GM19438 (cell line): ENCODE measurements at regions not wholly inside any gene's neighbourhood (a gene's known extent, or its start where the extent isn't known, plus 50 kb on each side); places are given as distances from the start of the nearest gene placed in this dataset.
"Not testable (repeated sequence)": the region's sequence is repeated elsewhere in the genome, so short reads cannot be mapped to it uniquely, and the experiment has no call there.

ENCODE experiments used
- ATAC-seq: cut with Tn5 transposase; IDR thresholded peaks from one replicate; pipeline ENCODE4 v1.9.1; 2021; ENCODE audit warnings: low read depth; ENCODE audit not compliant: unreplicated experiment

DNA sequence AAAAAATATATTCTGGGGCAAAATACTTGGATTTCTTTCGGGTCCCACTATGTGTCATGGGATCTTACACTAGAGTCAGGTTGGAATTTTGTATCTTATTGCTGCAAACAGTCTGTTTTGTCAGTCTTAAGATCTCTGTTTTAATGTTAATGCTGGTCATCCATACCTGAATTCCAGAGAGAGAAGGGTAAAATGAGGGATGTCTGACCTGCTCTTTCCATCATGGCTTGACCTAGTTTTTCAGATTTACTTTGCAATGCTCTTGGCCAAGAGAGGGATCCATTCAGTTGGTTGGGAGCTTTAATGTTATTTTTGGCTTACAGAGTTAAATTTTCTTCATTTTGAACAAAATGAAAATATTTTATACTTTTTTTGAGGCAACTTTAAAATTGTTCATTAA, 117.2 kb downstream of the CASP12 start:
- ATAC-seq, result no peak

DNA sequence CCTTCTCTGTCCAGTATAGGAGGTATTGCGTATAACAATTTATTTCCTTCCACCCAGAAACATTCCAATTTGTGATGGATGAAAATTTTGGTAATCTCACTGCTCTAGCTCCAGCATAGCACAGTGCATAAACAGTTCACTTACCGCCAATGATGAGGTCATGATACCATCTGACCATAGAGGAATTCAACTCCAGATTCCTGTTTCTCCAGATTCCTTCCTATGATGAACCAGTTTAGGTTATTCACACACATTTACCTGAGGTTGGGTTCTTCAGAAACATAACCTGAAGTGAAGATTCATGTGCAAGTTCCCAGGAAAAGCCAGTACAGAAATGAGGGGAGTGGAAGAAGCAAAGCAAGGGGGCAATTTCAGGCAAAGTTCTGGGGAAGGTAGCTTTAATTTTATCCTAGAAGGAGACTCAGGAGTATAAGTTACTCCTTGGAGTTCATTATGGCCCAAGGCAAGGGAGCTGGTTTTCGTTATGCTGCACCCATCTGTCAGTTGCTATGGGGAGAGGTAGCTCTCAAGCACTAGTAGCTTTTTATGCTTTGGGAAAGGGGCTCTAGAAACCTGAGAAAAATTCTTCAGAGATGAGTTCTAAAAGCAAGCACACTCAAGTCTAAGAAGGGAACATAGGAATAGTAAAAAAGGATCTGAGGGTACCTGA, 121.6 kb downstream of the CASP12 start:
- no peak for ATAC-seq

DNA sequence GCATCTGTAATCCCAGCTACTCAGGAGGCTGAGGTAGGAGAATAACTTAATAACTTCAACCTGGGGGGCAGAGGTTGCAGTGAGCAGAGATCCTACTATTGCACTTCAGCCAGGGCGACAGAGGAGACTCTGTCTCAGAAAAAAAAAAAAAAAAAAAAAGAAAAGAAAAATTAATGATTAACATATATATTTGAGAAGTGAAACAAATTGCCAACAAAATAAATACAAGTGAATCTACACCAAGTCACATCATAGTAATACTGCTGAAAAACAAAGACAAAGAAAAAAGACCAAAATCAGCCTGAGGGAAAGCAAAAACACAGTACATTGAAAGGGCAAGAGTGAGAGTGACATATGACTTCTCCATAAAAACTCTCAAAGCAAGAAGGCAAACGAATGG, 123.7 kb downstream of the CASP12 start:
- no peak for ATAC-seq

DNA sequence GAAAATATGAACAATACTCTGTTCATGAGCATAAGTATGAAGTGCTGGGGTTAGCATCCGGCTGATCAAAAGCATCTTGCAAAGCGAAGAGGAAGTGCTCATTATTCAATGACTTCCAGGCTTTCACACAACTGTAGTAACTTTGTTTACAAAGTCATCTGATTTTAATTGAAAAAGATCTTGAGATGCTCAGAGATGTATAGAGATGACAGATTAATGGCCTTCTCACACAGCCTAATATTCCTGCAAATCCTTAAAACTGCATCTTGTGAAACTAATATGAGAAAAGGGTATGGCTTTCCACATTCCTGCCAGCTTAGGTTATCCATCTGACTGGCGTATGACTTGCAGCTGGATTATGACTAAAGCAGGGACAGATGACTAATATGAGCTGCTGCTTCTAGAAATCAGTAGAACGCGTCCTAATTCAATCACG, 125.4 kb downstream of the CASP12 start:
- no peak for ATAC-seq

DNA sequence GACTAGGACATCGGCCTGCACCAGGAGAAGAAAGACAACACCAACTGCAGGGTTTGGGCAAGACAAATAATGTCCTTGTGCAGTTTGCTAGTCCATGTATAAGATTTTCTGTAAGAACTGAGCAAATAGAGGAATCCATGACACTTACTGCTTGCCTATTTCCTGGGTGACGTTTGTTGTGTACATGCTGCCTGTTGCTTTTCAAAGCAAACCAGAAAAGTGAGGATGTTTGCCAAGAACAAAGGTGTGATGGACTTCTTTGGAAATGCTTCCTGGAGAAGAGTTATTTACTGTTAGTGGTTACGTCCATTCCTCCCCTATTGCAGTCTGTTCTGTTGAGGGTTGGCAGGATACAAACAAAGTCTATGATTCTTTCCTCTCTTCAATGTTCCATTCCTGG, 126.5 kb downstream of the CASP12 start:
- ATAC-seq, result no peak

DNA sequence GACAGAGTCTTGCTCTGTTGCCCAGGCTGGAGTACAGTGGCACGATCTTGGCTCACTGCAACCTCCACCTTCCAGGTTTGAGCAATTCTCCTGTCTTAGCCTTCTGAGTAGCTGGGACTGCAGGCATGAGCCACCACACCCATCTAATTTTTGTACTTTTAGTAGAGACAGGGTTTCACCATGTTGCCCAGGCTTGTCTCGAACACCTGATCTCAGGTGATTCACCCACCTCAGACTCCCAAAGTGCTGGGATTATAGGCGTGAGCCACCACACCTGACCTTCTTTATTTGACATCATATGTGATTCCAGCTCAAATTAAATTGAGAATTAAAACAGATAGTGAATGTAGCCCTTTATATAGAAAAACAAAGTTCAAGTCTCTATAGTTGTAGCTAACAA, 127.2 kb downstream of the CASP12 start:
- ATAC-seq, result not testable (repeated sequence)

- ATAC-seq, result no peak
Observed at GRCh38 chr11:104765401-104766095, 132.7 kb downstream of the CASP12 start.

- ATAC-seq, result no peak
Observed at GRCh38 chr11:104764710-104765045, 133.6 kb downstream of the CASP12 start.

- ATAC-seq, result no peak
Observed at GRCh38 chr11:104763930-104764709, 134.1 kb downstream of the CASP12 start.

GRCh38 chr11:104761511-104761910, 136.7 kb downstream of the CASP12 start:
- ATAC-seq, result no peak

DNA sequence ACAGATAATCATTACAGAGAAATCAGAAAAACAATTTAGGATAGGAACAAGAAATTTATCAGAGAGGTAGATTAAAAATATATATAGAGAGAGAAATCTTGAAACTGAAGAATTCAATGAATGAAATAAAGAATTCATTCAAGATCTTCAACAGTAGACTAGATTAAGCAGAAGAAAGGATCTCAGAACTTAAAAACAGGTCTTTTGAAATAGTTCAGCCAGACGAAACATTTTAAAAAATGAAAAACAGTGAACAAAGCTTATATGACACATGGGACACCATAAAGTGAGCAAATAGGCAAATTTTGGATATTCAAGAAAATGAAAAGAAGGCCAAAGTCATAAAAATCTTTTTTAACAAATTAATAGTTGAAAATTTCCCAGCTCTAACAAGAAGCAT, 138.8 kb downstream of the CASP12 start:
- ATAC-seq, result no peak

GRCh38 chr11:104738918-104739317, 159.3 kb downstream of the CASP12 start:
- no peak for ATAC-seq

DNA sequence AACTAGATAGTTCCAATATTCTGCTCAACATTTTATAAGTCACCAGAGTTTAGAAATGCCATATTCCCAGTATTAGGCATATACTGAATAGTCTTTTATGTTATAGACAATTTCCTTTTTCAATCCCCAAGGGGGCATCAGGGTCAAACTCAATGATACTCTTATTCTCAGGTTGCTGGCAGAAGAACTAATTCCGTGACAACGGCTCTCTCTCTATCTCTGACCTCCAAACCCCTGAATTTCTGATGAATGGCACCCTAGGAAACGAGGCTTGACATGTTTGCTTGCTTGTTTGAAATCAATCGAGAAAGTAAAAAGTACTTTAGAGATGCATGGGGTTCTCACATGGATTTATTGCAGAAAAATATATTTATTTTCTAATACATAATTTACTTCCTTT, 160.1 kb downstream of the CASP12 start:
- ATAC-seq, result no peak

DNA sequence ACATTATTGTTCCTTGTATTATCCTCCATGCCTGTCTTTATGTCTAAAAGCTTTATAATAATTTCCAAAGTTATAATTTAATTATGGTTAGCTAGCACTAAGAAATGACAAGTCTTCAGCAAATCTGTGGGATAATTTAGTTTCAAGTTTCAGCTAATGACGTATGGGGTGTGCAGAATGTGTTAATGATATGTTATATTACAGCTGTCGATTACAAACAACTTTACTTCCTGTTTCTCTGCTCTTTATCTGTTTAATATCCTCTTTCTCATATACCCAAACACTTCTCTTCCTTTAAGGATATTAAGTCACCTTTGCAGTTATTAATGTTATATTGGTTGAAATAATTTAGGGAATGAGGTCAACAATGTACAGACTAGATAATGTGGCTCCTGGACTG, 161.8 kb downstream of the CASP12 start:
- ATAC-seq, result no peak

DNA sequence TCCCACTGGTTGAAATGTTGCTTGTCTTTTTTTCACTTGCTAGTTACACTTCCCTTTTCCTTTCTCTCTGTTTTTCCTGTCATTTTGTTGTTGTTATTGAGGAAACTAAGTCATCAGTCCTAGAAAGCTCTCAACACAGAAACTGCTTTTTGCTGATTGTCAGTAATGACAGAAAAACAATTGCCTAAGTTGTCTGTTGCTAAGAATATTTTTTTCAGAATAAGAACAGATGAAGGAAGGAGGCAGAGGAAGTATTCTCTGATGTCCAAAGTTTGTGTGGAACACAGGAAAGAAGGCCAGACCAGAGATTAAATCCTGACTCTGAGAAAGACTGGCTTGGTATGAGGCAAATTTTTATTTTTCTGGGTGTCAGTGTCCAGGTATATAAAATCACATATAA, 163.3 kb downstream of the CASP12 start:
- no peak for ATAC-seq

GRCh38 chr11:104731890-104732289, 166.4 kb downstream of the CASP12 start:
- ATAC-seq, result no peak

- ATAC-seq, result no peak
Observed at GRCh38 chr11:104728927-104729326, 169.3 kb downstream of the CASP12 start.

GRCh38 chr11:104727768-104728167, 170.5 kb downstream of the CASP12 start:
- ATAC-seq, result no peak

DNA sequence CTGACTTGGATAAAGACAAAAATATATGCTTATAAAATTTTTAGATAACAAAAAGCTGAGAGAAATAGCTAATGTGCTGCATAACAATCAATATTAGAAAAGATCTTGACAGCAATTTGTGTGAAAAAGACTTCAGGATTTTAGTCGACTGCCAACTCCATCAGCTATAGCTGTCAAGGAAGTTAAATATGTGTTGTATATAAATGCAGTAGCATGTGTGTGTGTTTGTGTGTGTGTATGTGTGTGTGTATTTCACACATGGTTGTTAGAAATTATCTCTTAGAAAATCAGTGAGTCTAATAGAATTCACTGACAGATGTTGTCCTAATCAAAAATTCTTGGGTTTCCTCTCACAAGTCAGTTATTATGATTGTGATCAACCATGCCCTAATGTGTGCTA, 171.2 kb downstream of the CASP12 start:
- ATAC-seq, result no peak

DNA sequence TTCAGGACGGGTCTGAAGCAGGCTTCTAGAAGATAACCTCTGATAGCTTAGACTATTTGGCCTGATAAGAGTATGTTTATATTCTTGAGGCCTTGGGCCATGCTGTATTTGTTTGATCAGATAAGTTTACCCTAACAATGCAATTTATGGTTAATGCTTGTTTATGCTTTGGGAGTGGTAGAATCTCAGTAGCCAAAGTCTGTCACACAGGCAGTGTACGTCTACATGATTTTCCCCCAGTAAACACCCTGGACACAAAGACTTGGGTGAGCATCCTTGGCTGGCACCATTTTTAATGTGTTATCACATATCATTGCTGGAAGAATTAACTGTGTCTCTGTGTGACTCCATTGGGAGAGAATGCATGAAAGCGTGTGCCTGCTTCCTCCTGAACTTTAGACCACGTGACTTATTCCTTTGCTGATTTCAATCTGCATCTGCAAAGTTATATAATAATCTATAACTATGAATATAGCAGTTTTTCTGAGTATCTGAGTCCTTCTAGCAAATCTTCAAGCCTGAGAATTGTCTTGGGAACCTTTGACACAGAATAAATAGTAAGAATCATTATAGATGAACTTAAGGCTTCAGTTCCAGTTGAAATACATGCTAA, 172.4 kb downstream of the CASP12 start:
- ATAC-seq, result no peak

- ATAC-seq, result no peak
Observed at GRCh38 chr11:104713401-104713800, 184.9 kb downstream of the CASP12 start.
